Nucleus accumbens (tissue), 56 donors: ENCODE measurements at regions not wholly inside any gene's neighbourhood (a gene's known extent, or its start where the extent isn't known, plus 50 kb on each side); places are given as distances from the start of the nearest gene placed in this dataset.

Source experiments
- DNase-seq, 56 donors: peaks; one replicate each; lab custom pipeline; 2025; lab: John Stamatoyannopoulos, UW

DNA sequence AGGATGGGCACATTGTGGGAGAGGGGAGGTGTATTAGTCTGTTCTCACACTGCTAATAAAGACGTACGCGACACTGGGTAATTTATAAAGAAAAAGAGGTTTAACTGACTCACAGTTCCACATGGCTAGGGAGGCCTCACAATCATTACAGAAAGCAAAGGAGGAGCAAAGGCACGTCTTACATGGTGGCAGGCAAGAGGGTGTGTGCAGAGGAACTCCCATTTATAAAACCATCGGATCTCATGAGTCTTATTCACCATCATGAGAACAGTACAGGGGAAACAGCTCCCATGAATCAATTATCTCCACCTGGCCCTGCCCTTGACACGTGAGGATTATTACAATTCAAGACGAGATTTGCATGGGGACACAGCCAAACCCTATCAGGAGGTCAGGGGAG lies 266.7 kb downstream of the HAUS1 start:
- no peak for DNase-seq

DNA sequence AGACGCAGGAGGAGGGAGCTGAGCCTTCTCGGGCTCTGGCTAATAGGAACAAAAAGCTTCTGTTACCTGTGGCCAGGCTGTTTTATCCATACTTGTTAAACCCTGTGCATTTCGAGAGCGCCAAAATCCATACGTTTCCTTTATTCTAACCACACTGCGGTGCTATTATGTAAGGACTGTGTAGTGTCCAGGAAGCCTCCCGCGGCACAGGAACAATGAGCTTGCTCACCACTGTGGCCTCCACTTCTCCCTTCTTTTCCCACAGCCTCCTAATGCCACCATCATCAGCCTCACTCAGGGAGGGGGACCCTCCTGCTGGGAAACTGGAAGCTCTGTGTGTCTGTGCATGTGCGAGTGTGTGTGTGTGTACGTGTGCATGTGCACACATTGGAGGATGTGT lies 268.5 kb downstream of the HAUS1 start:
- no peak for DNase-seq

DNA sequence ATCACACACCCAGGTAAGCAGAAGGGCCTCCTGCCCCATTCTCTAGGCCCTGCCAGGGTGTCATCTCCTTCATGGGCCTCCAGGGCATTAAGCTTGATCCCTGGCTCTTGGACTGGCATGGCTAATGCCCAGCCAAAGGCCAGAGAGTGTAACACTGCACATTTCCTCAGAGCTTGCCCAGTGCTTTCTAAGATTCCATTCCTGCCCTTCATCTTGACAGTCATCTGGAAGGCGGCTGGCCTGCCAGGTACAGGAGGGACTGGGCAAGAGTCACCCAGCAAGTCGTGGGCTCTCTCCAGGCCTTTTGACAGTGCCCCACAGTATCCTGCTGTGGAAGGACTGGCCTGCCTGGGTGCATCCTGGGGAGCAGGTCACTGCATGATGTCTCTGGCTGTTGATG lies 268.9 kb downstream of the HAUS1 start:
- DNase-seq = no peak

DNA sequence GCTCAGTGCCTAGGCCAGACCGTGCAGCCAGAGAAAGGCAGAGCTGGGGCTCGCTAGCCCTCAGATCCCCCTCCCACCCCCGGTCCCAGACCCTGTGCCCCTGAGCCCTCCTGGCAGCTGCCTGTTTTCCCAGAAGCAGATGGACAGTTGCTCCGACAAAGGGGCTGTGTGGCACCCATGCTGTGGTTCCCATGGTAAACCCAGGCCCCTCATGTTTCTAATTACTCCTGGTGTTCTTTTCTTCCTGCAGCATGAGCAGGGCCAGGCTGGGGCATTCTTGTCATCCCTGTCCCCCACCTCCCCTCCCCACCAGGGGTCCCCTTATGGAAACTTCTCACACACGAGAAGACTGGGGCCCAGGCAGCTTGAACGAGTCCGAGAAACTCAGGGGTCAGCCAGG lies 269.6 kb downstream of the HAUS1 start:
- DNase-seq = no peak

DNA sequence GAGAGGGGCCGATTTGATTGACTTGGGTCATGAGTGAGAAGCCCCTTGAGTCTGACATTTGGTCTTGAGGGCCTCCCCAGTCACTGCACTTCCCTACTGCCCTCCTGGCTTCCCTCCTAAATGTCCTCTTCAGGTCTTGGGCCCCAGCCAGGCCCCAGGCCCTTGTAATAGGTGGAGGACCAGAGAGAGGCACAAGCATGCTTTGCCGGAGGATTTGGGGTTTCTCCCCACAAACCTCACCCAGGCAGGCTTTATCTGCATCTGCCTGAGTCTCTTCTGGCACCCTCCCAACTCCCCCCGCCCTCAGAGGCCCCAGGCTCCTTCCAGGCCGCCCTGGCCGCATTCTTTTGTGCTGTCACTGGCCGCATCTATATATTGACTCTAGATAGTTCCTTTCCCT lies 270.7 kb downstream of the HAUS1 start:
- no peak for DNase-seq

DNA sequence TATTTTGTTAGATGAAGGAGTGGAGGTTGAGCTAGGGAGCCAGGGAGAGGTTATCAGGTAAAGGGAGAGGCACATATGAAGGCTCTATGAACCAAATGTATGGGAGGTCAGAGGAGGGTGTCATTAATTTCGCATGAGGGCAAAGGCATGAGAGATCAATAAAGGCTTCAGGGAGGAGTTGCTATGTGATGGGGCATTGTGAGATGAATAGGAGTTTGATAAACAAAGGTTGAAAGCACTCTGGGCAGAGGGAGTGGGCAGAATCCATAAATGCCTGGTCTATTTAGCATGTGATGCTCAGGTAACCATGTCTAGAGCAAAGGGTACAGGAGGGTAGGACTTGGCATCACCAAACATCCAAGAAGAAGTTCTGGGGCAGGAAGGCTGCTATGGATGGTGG lies 273.4 kb downstream of the HAUS1 start:
- no peak for DNase-seq

DNA sequence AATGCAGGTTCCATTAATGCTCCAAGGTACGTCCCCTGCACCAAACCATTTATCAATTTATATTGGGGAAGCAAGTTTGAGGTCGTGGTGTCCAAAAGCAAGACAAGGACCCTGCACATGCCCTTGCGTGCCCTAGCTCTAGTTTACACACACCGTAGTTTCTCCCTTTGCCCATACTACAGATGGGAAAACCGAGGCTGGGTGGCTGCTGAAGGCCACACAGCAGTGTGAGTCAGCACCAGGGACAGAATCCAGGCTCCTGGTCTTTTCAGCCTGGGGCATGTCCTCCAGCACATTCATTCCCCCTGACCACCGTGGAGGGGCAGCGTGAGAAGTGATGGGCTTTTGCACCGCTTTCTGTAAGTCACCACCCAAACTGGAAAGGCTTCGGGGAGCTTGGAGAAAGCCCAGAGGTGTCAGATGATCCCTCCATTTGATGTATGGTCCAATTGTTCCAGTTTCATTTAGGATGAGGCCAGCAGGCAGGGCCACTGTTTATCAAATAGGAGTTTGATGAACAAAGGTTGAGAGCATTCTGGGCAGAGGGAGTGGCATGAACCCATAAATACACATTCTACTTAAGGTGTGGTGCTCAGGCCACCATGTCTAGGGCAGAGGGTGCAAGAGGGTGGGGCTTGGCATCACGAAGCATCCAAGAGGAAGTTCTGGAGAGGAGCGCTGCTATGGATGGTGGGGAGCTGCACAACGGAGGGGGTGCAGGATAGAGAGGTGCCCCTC lies 274.1 kb downstream of the HAUS1 start:
- DNase-seq = no peak

DNA sequence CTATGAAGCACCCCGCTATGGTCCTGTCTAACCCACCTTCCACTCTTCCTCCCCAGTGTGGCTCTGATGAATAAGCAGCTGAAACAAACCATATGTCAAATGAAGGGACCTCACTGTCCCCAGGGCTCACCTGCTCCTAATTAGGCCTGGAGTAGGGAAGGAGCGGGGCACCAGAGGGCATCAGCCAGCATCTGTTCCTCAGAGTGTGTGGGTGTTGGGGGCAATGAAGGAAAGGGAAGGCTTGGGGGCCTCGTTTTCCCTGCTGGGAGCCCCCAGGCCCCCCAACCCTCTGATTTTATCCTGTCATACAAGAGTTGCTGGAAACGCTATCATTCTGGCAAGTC lies 274.7 kb downstream of the HAUS1 start:
- no peak for DNase-seq

DNA sequence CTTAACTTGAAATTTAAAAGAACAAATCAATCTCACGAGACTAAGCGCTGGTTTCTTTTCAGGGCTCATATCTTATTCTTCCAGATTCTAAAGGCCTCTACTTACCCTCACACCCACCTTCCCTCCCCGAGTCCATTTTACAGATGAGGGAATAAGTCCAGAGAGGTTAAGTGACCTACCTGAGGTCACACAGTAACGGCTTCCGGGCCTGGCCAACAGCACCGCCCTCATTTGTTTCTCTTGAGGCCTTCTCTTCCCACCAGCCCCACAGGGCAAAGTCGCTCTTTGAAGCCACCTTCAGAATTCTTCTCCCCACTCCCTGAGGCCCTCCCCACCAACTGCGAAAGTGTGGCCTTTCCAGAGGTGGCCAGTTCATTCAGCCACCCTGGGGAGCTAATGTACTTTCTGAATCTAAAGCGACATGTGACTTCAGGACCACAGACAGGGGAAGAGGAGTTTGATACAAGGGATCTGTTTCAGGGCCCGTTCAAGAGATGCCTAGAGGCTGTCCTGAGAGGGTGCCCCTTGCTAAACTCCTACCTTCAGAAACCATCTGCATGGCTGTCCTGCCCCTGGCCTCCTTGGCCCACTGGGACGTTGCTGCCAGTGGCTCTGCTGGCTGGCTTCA lies 275.3 kb downstream of the HAUS1 start:
- no peak for DNase-seq

DNA sequence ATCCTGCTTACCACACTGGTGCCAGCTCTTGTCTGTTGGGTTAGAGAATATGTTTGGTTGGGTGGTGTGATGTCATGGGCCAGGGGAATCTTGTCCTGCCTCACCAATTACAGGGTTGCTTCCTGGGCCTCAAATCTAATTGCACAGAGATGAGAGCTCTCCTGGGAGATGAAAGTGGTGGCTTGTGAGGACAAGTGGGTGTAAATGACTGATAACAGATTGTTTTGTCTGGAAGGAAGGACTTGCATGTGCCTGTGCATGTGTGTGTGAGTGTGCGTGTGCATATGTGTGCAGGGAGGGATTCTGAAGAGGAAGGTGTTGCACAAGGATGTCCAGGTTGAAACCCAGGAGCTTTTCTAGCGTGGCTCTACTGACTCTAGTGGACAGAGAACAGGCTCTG lies 271.9 kb downstream of the LOXHD1 start:
- DNase-seq = no peak

DNA sequence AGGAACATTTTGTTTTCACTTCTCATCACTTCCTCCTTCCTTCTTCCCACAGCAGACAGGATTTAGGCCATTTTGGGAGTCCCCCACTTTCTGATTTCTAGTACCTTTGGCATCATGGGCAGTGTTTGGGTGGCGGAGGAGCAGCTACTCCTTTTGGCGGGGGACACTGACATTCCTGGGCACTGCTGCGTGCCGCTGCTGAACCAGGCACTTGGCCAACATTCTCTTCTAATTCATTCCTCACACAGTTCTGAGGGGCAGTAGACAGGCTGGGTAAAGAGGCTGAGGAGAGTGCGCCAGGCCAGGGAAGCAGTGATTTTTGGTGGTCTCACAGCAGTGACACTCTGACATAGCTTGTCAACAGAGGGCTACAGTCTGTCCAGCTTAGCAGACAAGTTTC lies 270.2 kb downstream of the LOXHD1 start:
- peak in 3 of 56 donors; percentile 5 to 13 (median 7) for DNase-seq

DNA sequence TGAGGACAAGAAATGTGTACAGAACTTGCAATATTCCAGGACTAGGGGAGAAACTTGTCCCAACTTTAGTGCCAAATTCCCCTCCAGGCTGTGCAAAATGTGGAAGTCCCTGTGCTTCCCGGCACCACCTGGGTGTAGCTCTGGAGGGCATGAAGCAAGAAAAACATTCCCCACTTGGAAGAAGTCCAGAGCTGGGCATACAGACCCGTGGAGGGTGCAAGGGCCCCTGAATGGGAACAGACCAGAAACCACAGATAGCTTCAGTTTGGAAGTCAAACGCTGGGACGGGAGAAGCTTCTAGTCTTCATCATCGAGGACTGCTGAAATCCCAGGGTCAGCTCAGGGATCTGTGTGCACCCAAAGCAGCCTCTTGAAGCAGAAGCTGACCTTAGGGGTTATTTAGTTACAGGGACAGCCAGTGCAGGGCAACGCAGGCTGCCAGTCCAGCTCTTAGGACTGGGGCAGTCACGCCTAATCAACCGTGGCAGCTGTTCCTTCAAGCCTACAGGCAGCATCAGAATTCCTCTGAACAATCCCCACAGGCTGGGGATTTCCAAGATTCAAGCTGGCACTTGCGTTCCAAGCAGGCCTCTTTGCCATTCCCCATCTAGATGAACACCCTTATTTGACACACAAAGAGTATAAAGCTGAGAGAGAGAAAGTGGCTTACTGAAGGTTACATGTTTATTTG lies 269.4 kb downstream of the LOXHD1 start:
- DNase-seq = no peak

DNA sequence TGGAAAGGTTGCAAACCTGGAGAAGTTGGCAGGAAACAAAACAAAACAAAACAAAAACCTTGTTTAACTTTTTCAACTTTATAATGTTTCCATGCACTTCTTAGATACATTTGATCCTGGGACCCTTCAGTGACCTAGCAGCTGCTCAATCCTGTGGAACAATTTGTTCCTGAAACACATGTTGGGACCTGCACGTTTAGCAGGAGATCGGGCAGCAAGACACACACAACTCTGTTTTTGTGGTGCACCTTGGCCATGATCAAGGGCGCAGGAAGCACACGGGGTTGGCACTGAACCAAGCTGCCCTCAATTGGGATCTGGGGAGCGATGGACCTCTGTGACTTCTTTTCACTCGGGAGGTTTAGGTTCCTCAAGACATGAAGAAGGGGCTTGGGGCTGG lies 268.7 kb downstream of the LOXHD1 start:
- DNase-seq = no peak

DNA sequence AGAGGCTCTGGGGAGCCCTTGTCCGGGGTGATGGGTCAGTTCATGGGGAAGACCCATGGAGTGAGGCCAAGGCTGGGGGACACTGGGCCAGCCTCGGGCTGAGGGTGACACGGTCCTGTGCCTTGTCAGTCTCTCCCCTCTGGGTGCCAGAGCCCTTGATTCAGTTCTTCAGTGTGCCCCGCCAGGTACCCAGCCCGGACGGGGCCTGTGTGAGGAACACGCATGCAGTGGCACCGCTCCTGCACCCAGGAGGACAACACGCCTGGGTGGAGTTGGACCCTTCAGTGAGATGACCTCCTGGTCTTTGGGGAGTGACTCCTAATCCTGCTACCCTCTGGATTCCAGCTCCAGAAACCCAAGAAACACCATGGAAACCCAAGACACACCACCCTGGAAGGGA lies 264.4 kb downstream of the LOXHD1 start:
- DNase-seq = no peak

DNA sequence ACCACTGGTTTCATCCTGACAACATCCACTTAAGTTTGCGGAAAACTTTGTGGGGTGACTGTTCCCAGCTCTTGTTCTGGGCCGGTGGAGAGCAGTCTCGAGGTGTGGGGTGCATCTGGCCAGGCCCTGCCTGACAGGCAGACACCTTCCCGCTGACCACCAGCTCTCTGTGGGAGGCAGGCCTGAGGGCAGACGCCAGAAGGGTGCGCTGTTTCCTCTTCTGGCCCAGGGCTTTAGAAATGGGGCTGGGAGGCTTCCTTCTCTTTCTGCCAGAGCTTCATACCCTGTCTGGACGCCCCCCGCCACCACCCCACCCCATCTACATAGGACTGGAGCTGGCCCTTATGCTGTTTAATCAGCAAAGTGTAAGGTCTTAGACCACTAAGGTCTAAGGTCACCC lies 263.8 kb downstream of the LOXHD1 start:
- DNase-seq = no peak

DNA sequence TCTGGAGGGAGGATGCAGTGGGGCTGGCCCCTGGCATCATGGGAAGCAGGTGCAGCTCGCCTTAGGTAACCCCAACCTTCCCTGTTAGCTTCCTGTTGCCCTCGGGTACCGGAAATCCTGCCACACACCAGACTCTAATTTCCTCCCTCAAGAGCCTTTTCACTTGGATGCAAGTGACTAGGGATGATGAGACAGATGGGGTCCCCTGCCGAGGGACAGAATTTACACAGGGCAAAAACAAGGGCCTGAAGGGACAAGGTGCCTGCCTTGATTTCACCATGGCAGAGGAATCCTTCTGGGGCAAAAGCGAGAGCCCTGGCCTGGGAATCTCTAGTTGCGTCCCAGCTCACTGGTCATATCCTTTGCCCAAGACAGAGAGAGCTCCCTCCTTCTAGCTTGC lies 263.1 kb downstream of the LOXHD1 start:
- DNase-seq = no peak

DNA sequence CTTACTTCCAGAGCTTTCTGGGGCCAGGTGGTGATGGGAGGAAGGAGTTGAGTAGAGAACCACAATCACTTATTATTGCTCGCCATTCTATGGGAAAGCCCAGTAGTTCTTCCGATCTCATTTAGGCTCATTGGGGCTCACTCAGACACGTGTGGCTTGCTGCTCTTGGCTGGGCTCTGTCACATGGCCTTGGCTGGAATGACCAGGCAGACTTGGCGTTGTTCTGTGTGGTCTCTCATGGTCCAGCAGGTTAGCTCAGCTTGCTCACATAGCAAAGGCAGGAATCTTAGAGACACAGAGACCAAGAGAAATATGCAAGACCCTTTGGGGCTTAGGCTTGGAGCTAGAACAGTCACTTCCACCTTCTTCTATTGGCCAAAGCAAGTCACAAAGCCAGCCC lies 261.2 kb downstream of the LOXHD1 start:
- no peak for DNase-seq

DNA sequence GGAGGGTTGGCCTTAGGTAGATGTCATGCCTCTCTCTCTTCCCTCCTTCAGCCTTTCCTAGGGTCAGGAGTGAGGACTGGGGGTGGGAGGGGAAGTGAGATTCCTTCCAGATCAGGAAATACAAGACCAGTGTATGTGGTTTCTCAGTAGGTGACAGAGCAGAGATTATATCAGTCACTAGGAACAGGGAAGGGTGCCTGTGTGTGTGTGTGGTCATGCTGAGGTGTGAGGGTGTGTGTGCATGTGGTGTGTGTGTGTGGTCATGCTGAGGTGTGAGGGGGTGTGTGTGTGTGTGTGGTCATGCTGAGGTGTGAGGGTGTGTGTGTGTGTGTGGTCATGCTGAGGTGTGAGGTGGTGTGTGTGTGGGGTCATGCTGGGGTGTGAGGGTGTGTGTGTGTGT lies 259.8 kb downstream of the LOXHD1 start:
- no peak for DNase-seq

DNA sequence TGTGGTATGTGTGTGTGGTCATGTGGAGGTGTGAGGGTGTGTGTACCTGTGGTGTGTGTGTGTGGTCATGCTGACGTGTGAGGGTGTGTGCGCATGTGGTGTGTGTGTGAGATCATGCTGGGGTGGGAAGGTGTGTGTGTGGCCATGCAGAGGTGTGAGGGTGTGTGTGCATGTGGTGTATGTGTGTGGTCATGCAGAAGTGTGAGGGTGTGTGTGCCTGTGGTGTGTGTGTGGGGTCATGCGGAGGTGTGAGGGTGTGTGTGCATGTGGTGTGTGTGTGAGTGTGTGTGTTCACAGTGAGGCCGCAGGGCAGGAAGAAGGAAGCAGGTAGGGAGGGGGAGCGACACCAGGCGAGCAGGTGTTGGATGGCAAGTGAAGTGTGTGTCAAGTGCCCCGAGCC lies 259.0 kb downstream of the LOXHD1 start:
- peak in 1 of 56 donors; percentile 5 for DNase-seq

DNA sequence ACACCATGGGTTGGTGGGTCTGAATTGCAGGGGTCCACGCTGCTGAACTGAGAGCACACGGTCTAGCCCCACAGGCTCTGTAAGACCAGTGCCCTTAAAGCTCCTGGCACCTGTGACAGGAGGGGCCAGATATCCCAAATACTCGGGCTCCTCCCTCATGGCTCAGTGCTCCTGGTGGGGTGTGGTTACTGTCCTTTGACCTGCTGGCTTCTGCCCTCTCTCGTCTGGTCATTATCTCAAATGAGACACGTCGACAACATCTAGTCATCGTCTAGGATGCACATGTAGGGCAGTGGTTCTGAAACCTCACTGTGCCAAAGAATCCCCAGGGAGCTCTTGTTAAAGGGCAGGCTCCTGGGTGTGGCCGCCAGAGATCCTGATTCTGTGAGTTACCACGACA lies 258.4 kb downstream of the LOXHD1 start:
- no peak for DNase-seq

DNA sequence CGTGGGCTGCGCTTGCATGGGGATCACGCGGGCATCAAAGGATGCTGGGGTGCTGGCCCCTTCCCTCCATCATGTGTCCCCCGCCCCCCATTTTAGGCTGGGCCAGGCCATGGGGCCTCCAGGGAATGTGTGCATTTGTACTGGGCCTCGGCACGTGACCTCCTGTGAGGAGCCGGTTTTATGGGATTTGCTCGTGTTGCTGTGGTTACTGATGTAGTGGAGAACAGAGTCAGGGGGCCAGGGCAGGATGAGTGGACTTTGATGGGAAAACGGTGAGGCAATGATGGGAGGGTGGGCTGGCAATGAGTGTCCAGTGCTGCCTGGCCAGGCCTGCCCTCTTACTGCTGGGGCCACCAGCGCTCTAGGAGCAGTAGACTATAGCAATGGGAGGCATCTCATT lies 257.7 kb downstream of the LOXHD1 start:
- DNase-seq = no peak

DNA sequence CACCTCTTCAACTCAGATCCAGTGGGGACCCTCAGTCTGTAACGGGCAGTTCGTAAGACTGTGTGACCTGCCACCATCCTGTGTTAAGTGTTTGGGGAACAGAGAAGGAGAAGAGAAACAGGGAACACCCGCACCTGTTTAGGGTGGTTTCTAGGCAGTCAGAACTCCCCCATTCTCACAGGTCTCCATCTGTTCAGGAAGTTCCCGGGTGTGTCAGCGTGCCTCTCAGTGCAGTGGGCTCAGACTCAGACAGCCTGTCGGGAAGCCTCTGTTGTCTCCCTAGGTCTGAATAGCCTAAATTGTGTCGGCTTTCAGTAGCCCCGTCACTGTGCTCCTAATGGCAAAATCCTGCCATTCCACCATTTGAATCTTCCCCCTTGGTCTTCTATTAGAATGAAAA lies 256.6 kb downstream of the LOXHD1 start:
- no peak for DNase-seq
